CD4-positive, alpha-beta T cell treated with Interleukin-15 for 1 hour (primary cell): ENCODE measurements at regions not wholly inside any gene's neighbourhood (a gene's known extent, or its start where the extent isn't known, plus 50 kb on each side); places are given as distances from the start of the nearest gene placed in this dataset.

Experiments
- DNase-seq: peaks from one replicate; pipeline ENCODE4 v3.0.0-alpha.2; 2020

DNA sequence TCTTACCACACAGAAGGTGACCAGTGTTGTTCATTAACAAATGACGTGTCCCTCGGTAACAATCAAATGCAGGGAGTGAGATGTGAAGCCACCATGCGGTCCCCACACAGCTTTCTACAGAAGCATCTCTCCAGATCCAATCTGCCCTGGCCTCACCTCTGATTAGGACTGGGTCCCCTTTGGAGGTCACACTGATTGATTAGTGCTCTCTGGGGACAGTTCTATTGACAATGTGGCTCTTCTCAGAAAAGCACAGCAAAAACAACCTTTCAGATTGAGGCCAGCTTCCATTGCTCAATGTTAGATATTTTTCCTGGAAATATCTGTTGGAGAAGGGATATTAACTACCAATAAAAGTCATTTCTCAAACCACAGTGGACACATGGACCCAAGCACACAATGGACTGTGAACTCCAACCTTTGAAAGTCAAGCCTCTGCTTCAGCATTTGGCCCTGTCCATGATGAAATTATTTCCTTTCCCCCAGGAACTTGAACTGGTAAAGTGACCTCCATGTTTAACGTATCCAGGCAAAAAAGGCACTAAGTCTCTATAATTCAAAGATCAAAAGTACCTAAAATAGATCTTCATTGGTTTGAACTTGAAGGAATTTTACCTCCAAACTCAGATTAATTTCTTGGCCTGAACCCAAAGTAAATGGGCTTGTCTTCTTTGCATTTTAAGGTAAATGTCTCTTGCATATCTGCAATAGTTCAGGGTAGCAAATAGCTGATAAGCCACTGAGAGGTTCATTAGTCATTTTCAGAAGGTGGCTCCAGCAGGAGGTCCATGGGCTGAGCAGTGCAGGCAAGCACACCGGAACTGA lies 118.5 kb downstream of the FOXA2 start:
- no peak for DNase-seq

- DNase-seq, result no peak
Measured at GRCh38 chr20:22464312-22465003, 119.9 kb downstream of the FOXA2 start.

DNA sequence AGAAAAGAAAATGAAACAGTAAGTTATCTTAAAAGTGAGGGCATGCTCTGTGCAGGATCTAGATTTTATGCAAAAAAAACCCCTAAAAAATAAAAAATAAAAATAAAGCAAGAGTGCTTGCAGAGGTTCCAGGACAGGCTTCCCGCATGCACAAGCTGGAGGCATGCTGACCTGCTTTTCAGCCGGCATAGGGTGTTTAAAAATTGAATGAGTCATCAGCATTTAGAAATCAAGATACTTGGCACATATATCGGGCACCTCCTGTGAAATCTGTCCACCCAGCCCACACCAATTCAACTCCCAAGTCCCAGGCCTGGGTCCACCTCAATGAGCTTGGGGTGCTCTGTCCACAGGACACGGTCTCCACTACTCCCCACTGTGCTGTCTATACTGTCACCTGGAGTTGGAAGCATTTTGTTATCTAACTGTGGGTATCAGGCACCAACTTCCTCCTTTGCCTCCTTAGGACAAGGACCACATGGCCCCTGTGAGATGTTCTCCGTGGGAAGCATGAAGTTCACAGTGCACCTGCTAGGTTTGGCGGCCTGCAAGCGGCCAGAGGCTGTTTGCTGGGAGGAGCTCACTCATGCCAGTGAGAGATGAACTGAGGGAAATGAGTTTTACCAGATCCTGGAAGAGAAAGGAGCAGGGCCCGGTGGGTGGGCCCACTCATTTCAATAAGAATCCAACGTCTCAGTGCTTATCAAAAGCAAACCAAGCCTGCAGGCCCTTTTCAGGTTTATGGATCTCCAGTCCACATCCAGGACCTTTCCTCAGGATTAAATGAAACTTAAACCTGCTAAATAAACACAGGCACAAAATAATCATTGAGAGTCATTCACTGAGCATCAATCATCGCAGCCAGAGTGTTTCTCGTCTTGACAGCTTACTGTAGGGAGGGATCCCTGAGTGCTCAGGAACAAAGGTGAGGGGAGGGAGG lies 121.1 kb downstream of the FOXA2 start:
- DNase-seq, result no peak

DNA sequence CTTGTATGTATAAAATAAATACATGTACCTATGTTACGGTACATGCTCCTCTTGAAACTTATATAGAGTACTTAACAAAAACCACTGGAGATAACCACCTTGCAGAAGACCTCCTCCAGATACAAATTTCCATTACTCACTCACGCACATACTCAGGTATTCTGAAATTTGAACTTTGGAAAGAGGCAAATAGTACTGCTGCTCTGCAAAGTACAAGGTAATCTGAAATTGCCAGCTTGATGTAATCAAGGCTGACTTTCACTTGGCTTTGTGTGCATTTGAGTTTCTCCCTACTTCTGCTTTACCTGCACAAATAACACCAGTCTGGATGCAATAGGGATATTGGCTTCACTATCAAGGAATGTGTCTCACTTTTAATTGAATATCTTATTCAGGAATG lies 123.6 kb downstream of the FOXA2 start:
- no peak for DNase-seq

GRCh38 chr20:22460231-22460630 lies 124.1 kb downstream of the FOXA2 start:
- DNase-seq, result no peak

- DNase-seq, result no peak
Measured at GRCh38 chr20:22459754-22460153, 124.6 kb downstream of the FOXA2 start.

DNA sequence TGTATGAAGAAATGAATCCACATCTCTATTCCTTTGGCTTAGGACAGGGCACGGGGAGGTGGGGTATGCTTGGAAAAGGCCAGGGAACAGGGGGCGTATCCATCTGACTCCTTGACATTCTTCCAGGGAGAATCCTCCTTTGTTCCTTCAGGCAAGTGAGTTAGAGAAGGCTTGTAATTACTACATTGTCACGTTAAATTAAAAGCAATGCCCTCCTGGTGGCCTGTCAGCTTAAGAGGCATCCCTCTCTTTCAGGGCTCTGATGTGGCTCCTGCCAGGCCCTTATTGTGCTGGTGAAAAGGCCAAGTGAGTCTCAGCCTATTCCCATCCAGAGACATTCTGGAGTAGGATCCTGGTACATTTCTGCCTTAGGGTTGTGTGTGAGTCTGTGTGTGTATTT lies 128.3 kb downstream of the FOXA2 start:
- no peak for DNase-seq

DNA sequence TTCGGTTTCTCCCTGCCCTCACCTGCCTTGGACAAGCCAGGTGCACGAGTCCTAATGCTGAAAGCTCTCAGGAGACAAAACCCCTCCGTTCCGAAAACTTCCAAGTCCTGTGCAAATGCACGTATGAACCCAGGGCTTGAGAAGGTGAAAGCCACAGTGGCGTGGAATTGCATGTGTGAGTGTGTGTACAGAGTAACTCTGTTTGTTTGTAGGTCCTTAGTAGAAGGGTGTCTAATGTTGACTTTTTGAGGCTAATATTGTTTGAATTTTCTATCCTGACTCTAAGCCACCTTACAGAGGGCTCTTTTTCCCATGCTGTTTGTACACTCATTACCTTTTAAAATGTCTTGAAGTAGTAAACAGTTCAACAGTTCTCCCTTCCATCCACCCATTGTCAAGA lies 129.1 kb downstream of the FOXA2 start:
- no peak for DNase-seq

GRCh38 chr20:22453244-22454080 lies 130.9 kb downstream of the FOXA2 start:
- DNase-seq, result no peak

- no peak for DNase-seq
Measured at GRCh38 chr20:22452442-22453011, 131.8 kb downstream of the FOXA2 start.

DNA sequence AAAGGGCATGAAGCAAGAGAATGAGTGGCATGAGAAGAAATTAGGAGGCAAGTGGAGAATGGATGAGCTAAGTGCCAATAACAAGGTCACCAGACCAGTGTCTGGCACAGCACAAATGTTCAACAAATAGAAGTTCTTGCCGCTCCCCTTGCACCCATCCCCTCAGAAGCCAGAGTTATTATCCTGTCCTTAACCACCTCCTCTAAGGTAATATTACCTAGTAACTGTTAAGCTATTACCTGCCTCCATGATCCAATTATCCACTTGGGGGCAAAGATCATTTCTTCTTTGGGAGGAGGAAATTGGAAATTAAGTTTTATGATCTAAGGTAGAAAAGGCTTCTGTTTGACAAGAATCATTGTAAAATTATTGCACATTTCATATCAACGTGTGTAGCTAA lies 133.8 kb downstream of the FOXA2 start:
- DNase-seq, result no peak

DNA sequence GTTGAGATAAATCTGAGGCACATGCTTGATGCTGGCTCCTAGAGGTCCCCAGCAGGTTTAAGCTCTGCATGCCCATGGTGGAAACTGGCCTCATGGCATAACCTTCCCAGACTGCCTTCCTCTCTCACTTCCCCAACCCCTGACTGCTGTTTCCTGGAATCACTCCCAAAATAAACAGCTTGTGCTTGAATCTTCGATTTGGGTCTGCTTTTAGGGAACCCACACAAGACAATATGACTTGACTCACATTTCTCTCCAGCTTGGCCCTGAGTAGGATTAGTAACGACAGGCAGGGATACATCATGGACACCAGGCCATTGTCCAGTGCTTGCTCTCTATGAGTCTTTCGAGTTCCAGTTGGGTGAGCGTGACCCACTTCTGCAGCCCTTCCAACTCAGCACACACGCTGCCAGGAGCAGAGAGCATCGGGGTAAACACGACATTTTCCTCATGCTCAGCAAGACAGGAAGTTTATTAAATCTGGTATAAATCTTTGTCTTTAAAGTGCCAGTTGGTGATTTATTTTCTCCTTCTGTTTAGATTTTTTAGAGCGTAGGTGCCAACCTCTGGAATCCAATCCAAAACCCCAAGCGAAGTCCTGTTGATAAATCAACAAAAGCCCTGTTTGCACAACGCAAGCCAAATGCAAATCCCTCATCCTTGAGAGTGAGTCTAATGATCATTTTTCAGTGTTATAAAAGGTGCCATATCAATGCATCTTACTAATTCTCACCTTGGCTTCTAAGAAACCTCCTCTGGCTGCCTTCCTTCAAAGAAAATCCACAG lies 135.0 kb downstream of the FOXA2 start:
- no peak for DNase-seq

DNA sequence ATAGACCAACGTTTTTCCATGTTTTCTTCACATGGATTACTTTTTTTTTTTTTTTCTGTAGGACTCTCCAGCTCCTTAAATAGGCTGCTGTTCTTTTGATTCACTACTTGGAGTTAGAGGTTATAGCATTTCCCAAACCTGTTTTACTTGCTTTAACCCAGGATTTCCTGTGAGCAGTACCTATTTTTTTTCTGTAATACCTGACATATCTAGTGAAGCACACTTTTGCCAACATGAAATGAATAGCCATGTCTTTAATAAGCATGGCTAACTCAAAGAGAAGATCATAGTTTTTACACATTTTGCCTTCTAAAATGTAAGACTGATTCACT lies 137.0 kb downstream of the FOXA2 start:
- no peak for DNase-seq

DNA sequence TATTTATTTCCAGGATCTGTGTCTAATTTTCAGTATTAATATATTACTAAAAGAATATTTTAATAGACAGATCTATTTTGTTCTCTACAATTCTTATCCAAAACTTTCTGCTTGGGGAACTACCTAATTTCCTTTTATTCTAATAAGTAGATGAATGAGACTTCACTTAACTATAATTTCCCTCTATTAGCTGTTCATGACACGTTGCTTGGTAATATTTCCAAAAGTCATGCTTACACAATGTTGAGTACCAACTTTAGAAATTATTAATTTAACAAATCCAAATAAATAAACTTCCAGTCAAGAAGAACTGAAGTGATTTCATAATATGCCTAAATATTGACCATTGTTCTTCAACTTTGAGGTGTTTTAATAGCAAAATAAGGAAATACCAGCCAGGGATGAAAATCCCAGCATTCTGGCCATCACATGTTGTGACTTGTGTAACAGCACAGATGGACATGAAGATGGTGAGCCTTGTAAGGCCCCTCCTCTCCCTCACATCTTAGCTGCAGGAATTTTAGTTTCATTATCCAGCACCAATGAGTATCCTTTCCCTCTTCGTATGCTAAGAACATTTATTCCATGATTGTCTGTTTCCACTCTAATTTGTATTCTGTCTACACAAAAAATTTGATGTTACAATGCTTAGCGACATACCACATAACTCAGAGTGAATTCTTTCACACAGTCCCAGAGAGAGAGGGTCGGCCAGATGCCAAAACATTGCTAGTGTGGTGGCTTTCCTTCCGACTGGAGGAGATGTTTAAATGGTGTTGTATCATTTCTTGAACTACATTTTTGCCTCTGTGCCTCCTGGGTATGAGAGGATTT lies 137.5 kb downstream of the FOXA2 start:
- no peak for DNase-seq

- DNase-seq, result no peak
Measured at GRCh38 chr20:22442318-22442717, 142.1 kb downstream of the FOXA2 start.

GRCh38 chr20:22438926-22439325 lies 145.4 kb downstream of the FOXA2 start:
- no peak for DNase-seq

- DNase-seq, result no peak
Measured at GRCh38 chr20:22438346-22438745, 146.0 kb downstream of the FOXA2 start.

GRCh38 chr20:22437354-22437753 lies 147.0 kb downstream of the FOXA2 start:
- no peak for DNase-seq

- no peak for DNase-seq
Measured at GRCh38 chr20:22431419-22431818, 153.0 kb downstream of the FOXA2 start.

DNA sequence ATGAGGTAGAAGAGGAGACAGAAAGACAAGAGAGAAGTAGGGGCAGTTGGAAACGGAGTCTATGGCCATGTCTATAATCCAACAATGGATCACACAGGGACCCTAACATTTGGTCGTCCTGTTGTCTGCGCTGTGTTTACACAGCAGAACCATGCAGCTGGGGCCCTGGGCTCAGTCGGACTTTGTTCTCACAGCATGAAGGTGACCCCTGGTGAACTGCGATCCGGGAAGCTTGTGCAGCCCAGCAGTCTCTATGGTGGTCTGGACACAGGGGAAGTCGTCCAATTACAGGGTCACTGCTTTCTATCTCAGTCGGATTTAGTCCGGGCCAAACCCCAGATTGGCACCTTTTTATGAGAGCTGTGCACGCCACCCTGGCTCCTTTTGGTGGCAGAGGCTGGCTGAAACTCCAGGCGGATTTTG lies 153.6 kb downstream of the FOXA2 start:
- DNase-seq, result no peak
